ENCODE measurements at regions not wholly inside any gene's neighbourhood (a gene's known extent, or its start where the extent isn't known, plus 50 kb on each side); places are given as distances from the start of the nearest gene placed in this dataset.

DNA sequence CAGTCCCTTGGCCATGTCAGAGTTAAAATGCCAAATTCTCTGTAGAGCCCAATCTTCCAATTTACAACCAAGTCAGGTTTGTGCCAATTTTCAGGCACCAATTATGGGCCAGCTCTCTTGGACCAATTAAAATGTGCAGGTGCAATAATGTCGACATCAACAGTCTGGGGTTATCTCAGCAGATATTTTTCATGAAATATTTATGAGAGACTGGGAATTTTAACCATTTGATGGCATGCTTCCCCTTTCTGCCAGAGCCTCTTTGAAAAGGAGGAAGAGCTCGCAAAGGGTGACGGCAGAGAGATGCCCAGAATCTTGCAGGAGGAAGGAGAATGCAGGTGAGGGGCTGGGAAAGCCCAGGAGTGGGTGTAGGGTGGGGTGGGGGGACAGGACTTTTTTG, 100.8 kb upstream of the SYT13 start:
- no peak for TF ChIP-seq TAF1 (IDR thresholded peaks at IDR 0.05; ENCODE audit: low read depth, low read length)
- TF ChIP-seq POLR2A (IDR thresholded peaks at IDR 0.05; ENCODE audit: low read depth, low read length): no peak
- no peak for TF ChIP-seq POLR2AphosphoS5 (IDR thresholded peaks at IDR 0.05; ENCODE audit: low read depth, low read length)
- no peak for TF ChIP-seq SPI1 (IDR thresholded peaks at IDR 0.05; ENCODE audit: low read depth, low read length)
